IPS DF 19.7 (cell line): ENCODE measurements at regions not wholly inside any gene's neighbourhood (a gene's known extent, or its start where the extent isn't known, plus 50 kb on each side); places are given as distances from the start of the nearest gene placed in this dataset.
"Not testable (repeated sequence)": the region's sequence is repeated elsewhere in the genome, so short reads cannot be mapped to it uniquely, and the experiment has no call there.

Experiments used
- DNase-seq: peaks from one replicate; pipeline ENCODE4 v3.0.0-alpha.2; 2013; ENCODE audit warnings: low read depth, low spot score

DNA sequence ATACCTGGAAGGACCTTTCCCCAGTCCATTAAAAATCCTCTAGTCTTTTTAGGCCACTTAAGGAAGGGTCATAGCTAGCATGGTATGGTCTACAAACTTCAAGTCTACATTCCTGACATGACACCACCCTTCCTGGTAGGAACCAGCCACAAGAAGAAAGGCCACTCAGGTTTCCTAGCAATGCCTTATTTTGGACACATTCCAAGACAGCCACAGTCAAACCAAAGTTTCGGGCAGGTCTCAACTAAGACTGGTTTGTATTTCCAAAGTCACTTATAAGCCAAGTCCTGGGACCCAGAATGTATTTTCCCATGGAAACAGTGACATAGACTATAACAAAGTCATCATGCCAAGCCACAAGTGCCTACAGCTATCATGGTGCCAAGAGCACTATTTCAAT is 50.6 kb upstream of the SLC44A3 start:
- DNase-seq = no peak

DNA sequence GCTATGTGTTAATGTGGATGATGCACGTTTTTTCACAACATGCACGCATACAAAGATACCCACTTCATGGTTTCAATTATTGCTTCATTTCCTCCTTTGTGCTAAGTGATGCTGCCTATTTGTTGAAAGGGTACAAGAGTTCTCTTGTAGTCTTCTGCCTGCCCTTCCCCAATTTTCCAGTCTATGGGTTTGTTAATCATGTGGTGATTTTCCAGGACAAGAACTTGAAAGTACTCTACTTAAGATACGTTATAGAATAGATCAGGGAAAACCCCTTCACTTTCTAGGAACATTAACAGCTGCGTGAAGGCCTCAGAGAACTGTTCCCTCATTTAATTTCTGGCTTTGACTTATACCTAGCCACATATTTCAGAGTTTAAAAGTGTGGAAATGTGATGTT is 52.1 kb upstream of the SLC44A3 start:
- DNase-seq = no peak

DNA sequence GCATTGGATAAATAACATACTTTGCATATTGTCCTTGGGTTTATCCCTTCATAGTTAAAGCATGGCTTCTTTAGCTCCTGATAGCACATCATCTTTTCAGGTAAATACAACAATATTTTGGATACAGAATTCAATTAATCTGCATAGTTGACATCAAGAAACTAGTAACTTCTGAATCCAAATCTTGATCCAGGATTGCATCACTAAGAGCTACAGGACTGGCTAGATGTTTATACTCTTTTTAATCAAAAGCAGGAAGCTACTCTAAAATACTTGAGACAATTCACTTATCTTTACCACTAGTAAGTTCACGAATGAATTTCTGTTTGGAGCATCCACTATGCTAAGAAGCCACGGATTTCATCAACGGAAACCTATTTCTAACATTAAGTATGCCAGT is 54.2 kb upstream of the SLC44A3 start:
- no peak for DNase-seq

DNA sequence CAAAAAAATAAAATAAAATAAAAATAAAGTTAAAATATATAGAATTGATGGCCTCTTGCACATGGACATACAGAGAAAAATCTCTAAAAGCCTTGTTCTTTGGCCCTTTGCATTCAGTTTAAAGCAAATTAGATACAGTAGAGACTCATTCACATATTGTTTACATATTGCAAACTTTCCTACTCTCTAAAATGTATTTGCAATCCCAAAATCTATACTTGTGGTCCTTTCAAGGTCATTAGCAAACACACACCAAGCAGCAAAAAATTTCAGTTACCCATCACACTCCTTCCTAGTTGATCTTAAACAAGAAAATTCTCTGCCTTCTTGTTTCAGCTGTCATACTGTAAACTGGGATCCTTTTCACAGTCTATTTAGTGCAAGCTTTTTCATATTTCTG is 61.0 kb upstream of the SLC44A3 start:
- DNase-seq = no peak

DNA sequence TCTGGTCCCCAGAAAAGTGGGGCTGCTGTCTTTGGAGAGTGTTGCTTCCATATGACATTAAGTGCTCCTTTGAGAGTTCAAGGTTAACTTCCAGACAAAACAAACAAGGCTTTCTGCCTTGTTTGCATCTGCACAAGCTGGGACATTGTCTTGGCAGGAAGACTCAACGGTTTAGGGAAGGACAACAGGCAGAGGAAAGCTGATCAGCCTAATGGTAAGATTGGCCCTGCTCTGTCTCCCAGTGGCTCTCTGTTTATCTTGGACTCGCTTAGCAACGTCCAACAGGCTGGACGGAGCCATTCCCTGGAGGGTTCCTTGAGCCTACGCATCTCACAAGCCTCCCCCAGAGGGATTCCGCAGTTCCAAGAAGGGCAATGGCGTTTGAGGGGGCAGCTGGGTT is 62.2 kb upstream of the SLC44A3 start:
- no peak for DNase-seq

DNA sequence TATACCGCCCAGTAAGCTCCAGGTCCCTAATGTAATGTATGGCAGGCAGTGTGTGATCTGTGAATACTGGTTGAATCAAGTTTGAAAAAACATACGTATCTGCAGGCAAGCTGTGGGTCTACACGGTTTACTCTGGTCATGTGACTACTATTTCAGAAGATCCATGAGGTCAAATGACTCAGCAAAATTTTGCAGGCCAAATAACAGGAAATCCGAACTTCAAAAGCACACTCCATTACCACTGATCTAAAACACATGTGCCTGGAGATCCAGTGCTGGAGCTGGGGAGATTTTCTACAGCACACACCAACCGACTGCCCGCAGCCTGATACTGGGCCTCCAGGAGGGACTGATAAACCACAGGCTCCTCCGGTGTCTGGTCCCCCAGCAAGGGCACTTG is 64.5 kb upstream of the SLC44A3 start:
- DNase-seq = no peak

DNA sequence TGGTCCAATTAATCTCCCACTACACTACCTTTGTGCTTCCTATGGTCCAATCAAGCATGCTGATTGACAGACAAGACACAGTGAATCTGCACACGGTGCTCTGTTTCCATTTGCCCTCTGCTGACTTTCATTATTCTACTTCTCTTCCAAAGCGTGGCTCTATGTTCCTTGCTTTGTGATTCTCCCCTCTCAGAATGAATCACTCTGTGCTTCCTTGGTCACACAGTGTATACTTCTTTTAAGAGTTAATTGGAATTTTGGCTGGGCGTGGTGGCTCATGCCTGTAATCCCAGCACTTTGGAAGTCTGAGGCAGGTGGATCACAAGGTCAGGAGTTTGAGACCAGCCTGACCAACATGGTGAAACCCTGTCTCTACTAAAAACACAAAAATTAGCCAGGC is 65.1 kb upstream of the SLC44A3 start:
- DNase-seq = not testable (repeated sequence)

DNA sequence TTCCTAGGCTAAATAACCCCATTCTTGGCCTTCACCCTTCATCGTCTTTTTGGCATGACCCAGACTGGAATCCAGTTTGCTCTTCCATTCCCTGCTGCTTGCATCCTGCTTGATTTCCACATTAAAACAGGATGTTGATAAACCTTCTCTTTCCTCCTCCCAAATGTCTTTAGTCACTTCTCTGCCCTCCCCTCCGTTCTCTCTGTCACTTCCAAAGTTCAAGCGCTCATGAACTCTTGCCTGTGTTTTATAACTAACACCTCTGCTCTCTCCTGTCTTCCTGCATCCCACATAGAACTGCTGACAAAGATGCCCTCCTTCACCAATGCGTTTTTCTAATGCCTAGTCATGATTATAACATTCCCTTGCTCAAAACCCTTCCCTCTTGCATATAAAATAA is 65.6 kb upstream of the SLC44A3 start:
- DNase-seq = no peak

DNA sequence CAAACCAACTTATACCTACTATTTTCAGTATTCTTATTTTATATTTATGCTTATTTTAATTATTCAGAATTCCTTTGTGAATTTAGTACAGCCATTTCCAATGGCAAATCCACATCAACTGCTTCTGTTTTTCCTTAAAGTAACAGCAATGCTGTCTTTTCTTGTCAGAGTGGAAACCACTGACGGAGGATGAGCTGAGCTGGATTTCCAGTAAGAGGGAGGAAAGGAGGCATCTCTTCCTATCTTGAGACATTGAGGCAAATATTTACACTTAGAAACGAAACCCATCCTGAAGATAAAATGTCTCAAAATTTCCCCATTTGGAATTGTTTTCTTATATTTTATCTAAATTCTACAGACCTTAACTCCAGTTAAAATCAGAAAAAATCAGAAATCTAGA is 66.1 kb upstream of the SLC44A3 start:
- DNase-seq = no peak

DNA sequence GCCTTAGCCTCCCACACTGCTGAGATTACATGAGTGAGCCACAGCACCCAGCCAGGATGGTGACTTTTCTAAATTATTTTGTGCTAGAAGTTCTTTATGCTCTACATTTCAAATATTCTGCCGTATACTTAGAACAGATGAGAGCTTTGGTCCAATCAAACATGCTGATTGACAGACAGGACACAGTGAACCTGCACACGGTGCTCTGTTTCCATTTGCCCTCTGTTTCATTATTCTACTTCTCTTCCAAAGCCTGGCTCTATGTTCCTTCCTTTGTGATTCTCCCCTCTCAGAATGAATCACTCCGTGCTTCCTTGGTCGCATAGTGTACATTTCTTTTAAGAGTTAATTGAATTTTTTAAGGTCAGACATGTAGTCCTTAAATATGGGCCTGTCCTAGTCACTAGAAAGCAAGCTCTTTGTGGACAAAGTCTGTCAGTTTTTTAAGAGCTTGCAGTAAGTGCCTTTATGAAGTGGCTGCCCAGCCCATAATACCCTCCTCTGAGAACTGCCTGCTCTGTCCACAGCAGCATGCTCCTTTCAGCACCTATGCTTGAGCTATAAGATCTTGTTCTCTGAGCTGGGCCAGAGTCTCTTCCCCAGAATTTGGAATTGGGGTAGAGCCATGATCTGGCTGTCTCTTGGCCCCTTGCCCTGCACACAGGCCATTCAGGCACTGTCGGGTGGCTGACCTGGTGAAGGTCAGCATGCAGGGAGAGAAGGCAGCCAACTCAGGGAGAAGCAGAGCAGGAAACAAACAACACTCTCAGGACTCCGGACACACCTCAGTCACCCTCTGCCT is 66.8 kb upstream of the SLC44A3 start:
- no peak for DNase-seq

DNA sequence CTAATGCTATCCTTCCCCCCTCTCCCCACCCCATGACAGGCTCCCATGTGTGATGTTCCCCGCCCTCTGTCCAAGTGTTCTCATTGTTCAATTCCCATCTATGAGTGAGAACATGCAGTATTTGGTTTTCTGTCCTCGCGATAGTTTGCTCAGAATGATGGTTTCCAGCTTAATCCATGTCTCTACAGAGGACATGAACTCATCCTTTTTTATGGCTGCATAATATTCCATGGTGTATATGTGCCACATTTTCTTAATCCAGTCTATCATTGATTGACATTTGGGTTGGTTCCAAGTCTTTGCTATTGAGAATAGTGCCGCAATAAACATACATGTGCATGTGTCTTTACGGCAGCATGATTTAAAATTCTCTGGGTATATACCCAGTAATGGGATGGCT is 68.7 kb upstream of the SLC44A3 start:
- not testable (repeated sequence) for DNase-seq

DNA sequence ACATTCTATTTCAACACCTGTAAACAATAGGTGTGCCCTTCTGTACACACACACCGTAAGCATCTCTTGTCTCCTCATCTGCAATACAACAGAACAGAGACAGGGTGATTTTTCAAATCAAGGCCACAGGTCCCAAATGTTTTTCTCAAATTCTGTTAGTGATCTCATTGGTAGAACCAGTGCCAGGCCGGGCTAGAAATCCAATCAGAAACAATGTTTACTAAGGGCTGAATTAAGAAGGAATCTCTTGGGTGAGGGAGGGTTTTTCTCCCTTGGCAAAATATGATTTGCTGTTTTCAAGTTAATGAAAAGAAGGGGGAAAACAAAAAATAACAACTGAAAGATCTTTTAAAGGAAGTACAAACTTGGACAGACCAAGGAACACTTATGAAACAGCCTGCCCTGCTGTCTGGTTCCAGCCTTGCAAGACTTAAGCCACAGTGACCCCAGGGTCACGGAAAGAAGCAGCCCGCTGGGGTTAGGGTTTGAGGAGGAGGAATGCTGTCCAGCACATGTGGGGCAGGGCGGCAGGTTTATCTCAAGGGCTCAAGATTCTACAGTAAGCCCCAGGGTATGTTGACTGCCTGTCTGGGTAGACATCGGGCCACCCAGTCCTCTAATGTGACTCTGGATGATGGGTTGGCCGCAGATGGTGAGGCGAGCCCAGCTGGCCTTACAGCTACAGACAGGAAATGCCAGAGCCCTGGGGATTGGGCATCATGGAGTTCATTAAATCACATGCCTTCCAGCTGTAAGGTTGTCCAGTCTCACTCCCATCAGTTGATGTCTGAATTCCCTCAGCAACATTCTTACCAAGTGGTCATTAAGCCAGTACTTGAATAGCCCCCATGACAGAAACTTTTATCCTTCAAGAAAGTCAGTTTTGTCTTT is 73.3 kb upstream of the SLC44A3 start:
- no peak for DNase-seq

DNA sequence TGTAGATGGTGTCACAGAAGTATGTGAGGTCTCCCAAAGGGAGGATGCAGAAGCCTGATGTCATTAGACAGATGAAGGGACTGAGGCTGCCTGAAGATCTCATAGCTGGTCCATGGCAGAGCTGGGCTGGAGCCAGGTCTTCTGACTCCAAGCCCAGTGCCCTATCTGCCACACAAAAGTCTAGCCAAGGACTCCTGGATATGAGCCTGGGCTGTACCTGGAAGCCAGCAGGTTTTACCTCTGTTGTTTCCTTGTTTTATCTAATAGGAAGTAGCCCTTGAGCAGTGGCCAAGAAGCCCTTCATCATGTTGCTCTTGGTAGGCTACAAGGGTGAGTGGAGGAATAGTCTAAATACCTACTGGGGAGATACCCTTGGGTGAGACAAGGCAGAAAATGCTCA is 74.4 kb upstream of the SLC44A3 start:
- DNase-seq = no peak

DNA sequence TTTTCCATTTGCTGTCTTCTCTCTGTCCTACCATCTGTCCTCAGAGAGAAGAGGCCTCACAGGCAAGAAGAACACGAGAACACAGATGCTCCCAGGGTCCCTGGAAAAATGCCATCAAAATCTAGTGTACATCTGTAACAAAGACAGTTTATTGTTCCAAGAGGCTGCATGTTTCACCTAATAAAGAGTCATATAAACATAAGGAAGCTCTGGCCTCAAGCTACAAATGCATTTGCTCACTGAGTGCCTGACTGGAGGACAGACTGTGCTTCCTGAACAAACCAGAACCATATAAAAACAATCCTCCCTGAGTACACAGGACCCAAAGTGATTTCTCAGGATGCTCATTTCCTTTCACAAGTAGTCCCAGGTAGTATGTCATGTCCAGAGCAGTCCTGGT is 76.3 kb upstream of the SLC44A3 start:
- DNase-seq = no peak

DNA sequence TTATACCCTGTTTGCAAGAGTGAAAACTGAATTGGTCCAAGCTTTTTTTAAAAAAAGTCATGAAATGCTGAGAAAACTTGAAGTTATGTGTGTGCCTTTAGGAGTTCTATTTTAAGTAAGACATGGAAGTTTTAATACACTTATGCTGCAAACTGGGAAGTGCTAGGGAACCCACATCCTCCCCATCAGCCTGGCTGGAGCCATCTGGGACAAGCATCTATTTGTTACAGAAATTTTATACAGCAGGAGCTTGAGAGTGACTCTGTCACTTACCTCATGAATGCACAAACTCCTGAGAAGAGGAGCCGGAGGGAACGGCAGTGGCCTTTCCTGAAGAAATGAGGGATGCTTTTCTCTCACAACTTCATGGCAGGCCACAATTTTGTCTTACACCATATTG is 78.2 kb upstream of the SLC44A3 start:
- DNase-seq = no peak

DNA sequence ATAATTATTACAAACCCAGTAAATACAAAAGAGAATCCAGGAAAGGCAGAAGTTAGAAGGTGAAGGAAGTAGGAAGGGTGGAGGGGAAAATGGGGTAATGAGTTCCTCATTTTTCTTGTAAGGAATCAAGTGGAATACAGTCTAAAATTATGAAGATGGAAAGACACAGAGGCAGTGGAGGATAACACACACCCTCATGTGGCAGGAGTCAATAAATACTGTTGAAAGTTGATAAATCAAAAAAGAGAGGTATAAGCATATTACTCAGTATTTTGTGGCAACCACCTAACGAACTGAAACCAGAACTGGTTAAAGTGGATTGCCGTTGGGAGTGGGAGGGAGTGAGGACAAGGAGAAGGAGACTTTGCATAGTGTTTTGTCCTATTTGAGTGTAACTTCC is 78.6 kb upstream of the SLC44A3 start:
- no peak for DNase-seq

DNA sequence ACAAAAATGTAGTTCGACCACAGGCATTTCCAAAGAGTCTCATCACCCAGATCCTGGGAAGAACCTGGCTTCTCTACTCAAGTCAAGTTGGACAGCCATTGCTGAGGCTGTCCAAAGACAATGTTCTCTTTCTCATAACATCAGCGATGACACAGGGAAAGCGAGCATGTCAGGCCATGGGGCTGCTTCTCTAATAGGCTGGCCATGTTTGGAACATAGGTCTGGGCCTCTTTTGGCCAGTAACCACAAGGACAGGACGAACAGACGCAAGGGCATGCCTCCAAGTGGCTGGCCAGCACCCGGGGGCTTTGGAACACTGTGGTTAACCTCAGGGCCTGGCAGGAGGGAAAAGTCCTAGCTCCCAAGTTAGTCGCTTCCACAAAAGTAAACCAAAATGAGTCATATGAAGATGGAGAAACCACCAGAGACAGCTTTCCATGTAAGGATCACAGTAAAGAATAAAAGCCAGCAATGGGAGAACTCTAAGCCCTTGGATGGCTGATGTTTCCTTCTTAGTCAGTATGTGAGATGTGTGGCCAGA is 80.6 kb upstream of the SLC44A3 start:
- DNase-seq = no peak

DNA sequence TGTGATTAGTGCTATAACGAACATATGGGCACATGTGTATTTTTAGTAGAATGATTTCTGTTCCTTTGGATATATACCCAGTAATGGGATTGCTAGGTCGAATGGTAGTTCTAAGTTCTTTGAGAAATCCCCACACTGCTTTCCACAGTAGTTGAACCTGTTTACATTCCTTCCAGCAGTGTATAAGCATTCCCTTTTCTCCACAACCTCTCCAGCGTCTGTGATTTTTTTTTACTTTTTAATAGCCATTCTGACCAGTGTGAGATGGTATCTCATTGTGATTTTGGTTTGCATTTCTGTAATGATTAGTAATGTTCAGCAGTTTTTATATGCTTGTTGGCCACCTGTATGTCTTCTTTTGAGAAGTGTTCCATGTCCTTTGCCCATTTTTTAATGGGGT is 81.8 kb upstream of the SLC44A3 start:
- DNase-seq = no peak

DNA sequence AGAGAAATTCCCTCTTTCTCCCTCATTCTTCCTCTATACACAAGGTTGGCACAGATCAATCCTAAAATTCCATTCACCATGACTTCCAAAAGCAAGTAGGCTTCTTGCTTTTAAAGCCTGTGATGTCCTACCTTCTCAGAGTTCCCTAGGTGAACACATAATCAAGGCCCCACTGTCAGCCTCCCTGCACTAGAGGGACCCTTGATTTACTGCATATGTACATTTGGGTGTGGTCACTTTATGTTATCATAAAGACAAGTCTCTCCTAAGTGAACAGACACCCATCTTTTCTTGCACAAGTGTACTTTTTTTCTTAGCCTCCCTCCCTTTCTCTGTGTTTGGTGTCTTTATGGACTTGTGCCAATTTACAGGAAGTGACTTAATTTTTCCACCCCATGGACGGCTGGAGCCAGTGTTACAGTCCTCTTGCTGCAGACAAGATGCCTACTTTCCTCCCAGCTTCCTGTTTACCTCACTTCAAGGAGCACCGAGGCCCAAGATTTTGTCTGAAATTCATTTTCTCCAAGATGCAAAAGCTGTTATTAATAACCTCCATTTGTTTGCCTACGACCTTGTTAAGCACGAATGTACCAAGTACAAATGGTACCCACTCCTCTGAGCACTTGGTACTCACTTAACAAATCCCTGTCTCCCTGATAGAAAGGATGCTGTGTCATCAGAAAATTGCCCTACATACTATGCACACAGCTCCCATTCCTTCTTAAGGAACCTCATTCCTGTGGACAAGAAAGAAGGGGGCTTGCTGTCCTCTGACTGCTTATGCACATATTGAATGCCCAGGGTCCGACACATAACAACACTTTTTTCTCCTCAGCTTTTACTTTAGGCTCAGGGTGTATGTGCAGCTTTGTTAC is 82.8 kb upstream of the SLC44A3 start:
- DNase-seq = no peak

DNA sequence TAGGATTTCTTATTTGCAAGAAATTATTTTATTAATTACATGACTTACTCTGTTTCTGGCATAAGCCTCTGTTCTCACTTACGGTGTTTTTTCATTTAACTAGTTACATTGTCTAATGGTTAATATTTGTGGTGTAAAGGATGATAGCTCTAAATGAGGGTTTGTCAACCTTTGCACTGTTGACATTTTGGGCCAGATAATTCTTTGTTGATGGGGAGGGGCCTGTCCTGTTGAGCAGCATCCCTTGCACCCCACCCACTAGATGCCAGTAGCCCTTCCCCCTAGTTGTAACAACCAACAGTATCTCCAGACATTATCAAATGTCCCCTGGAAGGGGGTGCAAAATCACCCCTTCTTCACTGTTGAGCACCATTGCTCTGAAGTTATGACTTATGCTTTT is 83.6 kb upstream of the SLC44A3 start:
- no peak for DNase-seq

DNA sequence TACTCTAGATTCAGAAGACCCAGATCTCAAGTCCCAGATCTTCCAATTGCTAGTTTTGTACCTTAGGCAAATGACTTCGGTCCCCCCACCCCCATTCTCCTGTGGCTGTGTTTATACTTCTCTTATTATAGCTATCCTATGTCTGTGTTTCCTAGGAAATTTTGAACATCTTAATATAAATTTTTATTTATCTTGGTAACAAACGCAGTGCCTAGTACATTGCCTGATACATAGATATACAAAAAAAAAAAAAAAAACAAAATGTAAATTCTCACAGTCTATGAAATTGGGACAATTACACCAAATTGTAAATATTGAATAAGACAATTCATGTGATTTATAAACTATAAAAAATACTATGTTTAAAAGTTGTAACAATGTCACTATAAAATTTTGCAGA is 84.1 kb upstream of the SLC44A3 start:
- no peak for DNase-seq
